ENCODE measurements at regions not wholly inside any gene's neighbourhood (a gene's known extent, or its start where the extent isn't known, plus 50 kb on each side); places are given as distances from the start of the nearest gene placed in this dataset.

- Histone ChIP-seq H3K4me3 (ENCODE audit: low read depth, low read length) (no peak overlapping the region), H3K36me3 (ENCODE audit: insufficient read depth, low read length) (no peaks in the 10 kb centered on the region), H2AFZ (ENCODE audit: low read length, unreplicated experiment) (no peak overlapping the region), H3K4me1 (ENCODE audit: control insufficient read depth, insufficient read depth, low read length, unreplicated experiment) (no peaks in the 10 kb centered on the region), H3K79me2 (ENCODE audit: control insufficient read depth, insufficient read depth, low read length, unreplicated experiment) (no peaks in the 10 kb centered on the region), H3K27ac (ENCODE audit: low read depth, low read length) (no peak overlapping the region), H3K27me3 (ENCODE audit: insufficient read depth, low read length) (no peaks in the 10 kb centered on the region)
These were observed 203.9 kb downstream of the KBTBD8 start for GRCh38 chr3:67202053-67202452.

- H3K36me3 ChIP-seq (ENCODE audit: insufficient read depth, low read length) = no peaks in the 10 kb centered on the region
- no peak overlapping the region for H3K4me3 ChIP-seq (ENCODE audit: low read depth, low read length)
- no peak overlapping the region for H3K27ac ChIP-seq (ENCODE audit: low read depth, low read length)
- H3K4me1 ChIP-seq (ENCODE audit: control insufficient read depth, insufficient read depth, low read length, unreplicated experiment) = no peaks in the 10 kb centered on the region
- no peaks in the 10 kb centered on the region for H3K79me2 ChIP-seq (ENCODE audit: control insufficient read depth, insufficient read depth, low read length, unreplicated experiment)
- no peaks in the 10 kb centered on the region for H3K27me3 ChIP-seq (ENCODE audit: insufficient read depth, low read length)
- H2AFZ ChIP-seq (ENCODE audit: low read length, unreplicated experiment) = no peak overlapping the region
These were observed 206.8 kb downstream of the KBTBD8 start for GRCh38 chr3:67204951-67205350.

GRCh38 chr3:67215690-67216089 lies 217.6 kb downstream of the KBTBD8 start:
- Histone ChIP-seq H3K27ac (ENCODE audit: low read depth, low read length) (no peak overlapping the region), H3K4me1 (ENCODE audit: control insufficient read depth, insufficient read depth, low read length, unreplicated experiment) (no peaks in the 10 kb centered on the region), H3K36me3 (ENCODE audit: insufficient read depth, low read length) (no peaks in the 10 kb centered on the region), H3K79me2 (ENCODE audit: control insufficient read depth, insufficient read depth, low read length, unreplicated experiment) (no peaks in the 10 kb centered on the region), H3K27me3 (ENCODE audit: insufficient read depth, low read length) (no peaks in the 10 kb centered on the region), H2AFZ (ENCODE audit: low read length, unreplicated experiment) (no peak overlapping the region), H3K4me3 (ENCODE audit: low read depth, low read length) (no peak overlapping the region)

- Histone ChIP-seq H3K27me3 (ENCODE audit: insufficient read depth, low read length) (no peaks in the 10 kb centered on the region), H3K4me3 (ENCODE audit: low read depth, low read length) (no peak overlapping the region), H2AFZ (ENCODE audit: low read length, unreplicated experiment) (no peak overlapping the region), H3K4me1 (ENCODE audit: control insufficient read depth, insufficient read depth, low read length, unreplicated experiment) (no peaks in the 10 kb centered on the region), H3K79me2 (ENCODE audit: control insufficient read depth, insufficient read depth, low read length, unreplicated experiment) (no peaks in the 10 kb centered on the region), H3K27ac (ENCODE audit: low read depth, low read length) (no peak overlapping the region), H3K36me3 (ENCODE audit: insufficient read depth, low read length) (no peaks in the 10 kb centered on the region)
These were observed 228.9 kb downstream of the KBTBD8 start for GRCh38 chr3:67227030-67227429.

GRCh38 chr3:67228136-67228535 lies 230.0 kb downstream of the KBTBD8 start:
- Histone ChIP-seq H3K79me2 (ENCODE audit: control insufficient read depth, insufficient read depth, low read length, unreplicated experiment) (no peaks in the 10 kb centered on the region), H3K27ac (ENCODE audit: low read depth, low read length) (no peak overlapping the region), H3K4me1 (ENCODE audit: control insufficient read depth, insufficient read depth, low read length, unreplicated experiment) (no peaks in the 10 kb centered on the region), H3K4me3 (ENCODE audit: low read depth, low read length) (no peak overlapping the region), H2AFZ (ENCODE audit: low read length, unreplicated experiment) (no peak overlapping the region), H3K27me3 (ENCODE audit: insufficient read depth, low read length) (no peaks in the 10 kb centered on the region), H3K36me3 (ENCODE audit: insufficient read depth, low read length) (no peaks in the 10 kb centered on the region)

- no peaks in the 10 kb centered on the region for H3K4me1 ChIP-seq (ENCODE audit: control insufficient read depth, insufficient read depth, low read length, unreplicated experiment)
- no peaks in the 10 kb centered on the region for H3K79me2 ChIP-seq (ENCODE audit: control insufficient read depth, insufficient read depth, low read length, unreplicated experiment)
- H3K27ac ChIP-seq (ENCODE audit: low read depth, low read length) = no peak overlapping the region
- H3K27me3 ChIP-seq (ENCODE audit: insufficient read depth, low read length) = no peaks in the 10 kb centered on the region
- no peaks in the 10 kb centered on the region for H3K36me3 ChIP-seq (ENCODE audit: insufficient read depth, low read length)
- no peak overlapping the region for H2AFZ ChIP-seq (ENCODE audit: low read length, unreplicated experiment)
- no peak overlapping the region for H3K4me3 ChIP-seq (ENCODE audit: low read depth, low read length)
These were observed 234.5 kb downstream of the KBTBD8 start for GRCh38 chr3:67232642-67233041.

GRCh38 chr3:67239353-67239752 lies 241.2 kb downstream of the KBTBD8 start:
- Histone ChIP-seq H3K27me3 (ENCODE audit: insufficient read depth, low read length) (0 out of 2 replicates have a peak, but pooled peaks cover 4% of the 10 kb centered on the region), H3K27ac (ENCODE audit: low read depth, low read length) (no peak overlapping the region), H3K79me2 (ENCODE audit: control insufficient read depth, insufficient read depth, low read length, unreplicated experiment) (no peaks in the 10 kb centered on the region), H3K4me1 (ENCODE audit: control insufficient read depth, insufficient read depth, low read length, unreplicated experiment) (no peaks in the 10 kb centered on the region), H2AFZ (ENCODE audit: low read length, unreplicated experiment) (no peak overlapping the region), H3K36me3 (ENCODE audit: insufficient read depth, low read length) (no peaks in the 10 kb centered on the region), H3K4me3 (ENCODE audit: low read depth, low read length) (no peak overlapping the region)

GRCh38 chr3:67241084-67241483 lies 243.0 kb downstream of the KBTBD8 start:
- Histone ChIP-seq H3K27ac (ENCODE audit: low read depth, low read length) (no peak overlapping the region), H3K36me3 (ENCODE audit: insufficient read depth, low read length) (no peaks in the 10 kb centered on the region), H3K4me3 (ENCODE audit: low read depth, low read length) (no peak overlapping the region), H3K4me1 (ENCODE audit: control insufficient read depth, insufficient read depth, low read length, unreplicated experiment) (no peaks in the 10 kb centered on the region), H3K79me2 (ENCODE audit: control insufficient read depth, insufficient read depth, low read length, unreplicated experiment) (no peaks in the 10 kb centered on the region), H2AFZ (ENCODE audit: low read length, unreplicated experiment) (no peak overlapping the region), H3K27me3 (ENCODE audit: insufficient read depth, low read length) (0 out of 2 replicates have a peak, but pooled peaks cover 4% of the 10 kb centered on the region)

GRCh38 chr3:67244130-67244529 lies 246.0 kb downstream of the KBTBD8 start:
- H3K36me3 ChIP-seq (ENCODE audit: insufficient read depth, low read length) = no peaks in the 10 kb centered on the region
- H2AFZ ChIP-seq (ENCODE audit: low read length, unreplicated experiment) = no peak overlapping the region
- H3K4me1 ChIP-seq (ENCODE audit: control insufficient read depth, insufficient read depth, low read length, unreplicated experiment) = no peaks in the 10 kb centered on the region
- H3K27ac ChIP-seq (ENCODE audit: low read depth, low read length) = no peak overlapping the region
- 0 out of 2 replicates have a peak, but pooled peaks cover 4% of the 10 kb centered on the region for H3K27me3 ChIP-seq (ENCODE audit: insufficient read depth, low read length)
- no peak overlapping the region for H3K4me3 ChIP-seq (ENCODE audit: low read depth, low read length)
- no peaks in the 10 kb centered on the region for H3K79me2 ChIP-seq (ENCODE audit: control insufficient read depth, insufficient read depth, low read length, unreplicated experiment)

- H3K27ac ChIP-seq (ENCODE audit: low read depth, low read length) = no peak overlapping the region
- H2AFZ ChIP-seq (ENCODE audit: low read length, unreplicated experiment) = no peak overlapping the region
- 0 out of 2 replicates have a peak, but pooled peaks cover 4% of the 10 kb centered on the region for H3K27me3 ChIP-seq (ENCODE audit: insufficient read depth, low read length)
These were observed 247.4 kb downstream of the KBTBD8 start for GRCh38 chr3:67245545-67245944.

GRCh38 chr3:67248726-67249125 lies 250.6 kb downstream of the KBTBD8 start:
- no peaks in the 10 kb centered on the region for H3K36me3 ChIP-seq (ENCODE audit: insufficient read depth, low read length)
- H3K27ac ChIP-seq (ENCODE audit: low read depth, low read length) = no peak overlapping the region
- no peak overlapping the region for H3K4me3 ChIP-seq (ENCODE audit: low read depth, low read length)
- H3K27me3 ChIP-seq (ENCODE audit: insufficient read depth, low read length) = no peaks in the 10 kb centered on the region
- no peak overlapping the region for H2AFZ ChIP-seq (ENCODE audit: low read length, unreplicated experiment)
- no peaks in the 10 kb centered on the region for H3K4me1 ChIP-seq (ENCODE audit: control insufficient read depth, insufficient read depth, low read length, unreplicated experiment)
- H3K79me2 ChIP-seq (ENCODE audit: control insufficient read depth, insufficient read depth, low read length, unreplicated experiment) = no peaks in the 10 kb centered on the region

More at GRCh38 chr3:67245545-67245944, 247.4 kb downstream of the KBTBD8 start:
- no peaks in the 10 kb centered on the region for H3K79me2 ChIP-seq (ENCODE audit: control insufficient read depth, insufficient read depth, low read length, unreplicated experiment)
- H3K4me3 ChIP-seq (ENCODE audit: low read depth, low read length) = no peak overlapping the region
- no peaks in the 10 kb centered on the region for H3K36me3 ChIP-seq (ENCODE audit: insufficient read depth, low read length)
- no peaks in the 10 kb centered on the region for H3K4me1 ChIP-seq (ENCODE audit: control insufficient read depth, insufficient read depth, low read length, unreplicated experiment)

All from ACC112 (cell line).